22Rv1 (cell line): ENCODE measurements at regions not wholly inside any gene's neighbourhood (a gene's known extent, or its start where the extent isn't known, plus 50 kb on each side); places are given as distances from the start of the nearest gene placed in this dataset.

Experiments used
- H3K27ac ChIP-seq: fragments of 450-650 bp; 2 replicates; pipeline ENCODE4 v1.5.1; 2017
- CTCF ChIP-seq: fragments of 450-650 bp; IDR thresholded peaks from 2 replicates; pipeline ENCODE4 v1.5.1; 2017; ENCODE audit warnings: mild to moderate bottlenecking
- ZFX ChIP-seq: fragments of 450-650 bp; IDR thresholded peaks from 2 replicates; pipeline ENCODE4 v1.6.1; 2017; ENCODE audit warnings: antibody characterized with exemption, borderline replicate concordance

GRCh38 chr2:40043641-40044040, 264.6 kb upstream of the THUMPD2 start:
- TF ChIP-seq CTCF (no peak), ZFX (no peak)
- H3K27ac ChIP-seq, result no peak overlapping the region

GRCh38 chr2:40043191-40043590, 264.1 kb upstream of the THUMPD2 start:
- TF ChIP-seq CTCF, result no peak
- TF ChIP-seq ZFX, result no peak

GRCh38 chr2:40041422-40042382, 262.6 kb upstream of the THUMPD2 start:
- H3K27ac ChIP-seq, result no peak overlapping the region
- TF ChIP-seq ZFX (no peak), CTCF (no peak)

More at GRCh38 chr2:40043191-40043590, 264.1 kb upstream of the THUMPD2 start:
- H3K27ac ChIP-seq, result no peak overlapping the region

- no peak overlapping the region for H3K27ac ChIP-seq
- no peak for TF ChIP-seq CTCF
- TF ChIP-seq ZFX, result no peak
These were observed 260.5 kb upstream of the THUMPD2 start for GRCh38 chr2:40039549-40039948.

- TF ChIP-seq CTCF, result no peak
- no peak for TF ChIP-seq ZFX
- H3K27ac ChIP-seq, result no peak overlapping the region
These were observed 259.6 kb upstream of the THUMPD2 start for GRCh38 chr2:40038646-40039045.

GRCh38 chr2:40037303-40037702, 258.2 kb upstream of the THUMPD2 start:
- TF ChIP-seq CTCF, result no peak
- TF ChIP-seq ZFX, result no peak
- no peak overlapping the region for H3K27ac ChIP-seq

- no peak overlapping the region for H3K27ac ChIP-seq
- TF ChIP-seq CTCF, result no peak
- no peak for TF ChIP-seq ZFX
These were observed 257.2 kb upstream of the THUMPD2 start for GRCh38 chr2:40036241-40036640.
